NCI-H748 (cell line): ENCODE measurements at regions not wholly inside any gene's neighbourhood (a gene's known extent, or its start where the extent isn't known, plus 50 kb on each side); places are given as distances from the start of the nearest gene placed in this dataset.
A peak's percentile ranks its signal among the peaks of the same experiment; 100 is the strongest.
"Not testable (repeated sequence)": the region's sequence is repeated elsewhere in the genome, so short reads cannot be mapped to it uniquely, and the experiment has no call there.

Source experiments
- DNase-seq: peaks from one replicate; lab custom pipeline; 2025; ENCODE audit not compliant: unreplicated experiment; lab: John Stamatoyannopoulos, UW

DNA sequence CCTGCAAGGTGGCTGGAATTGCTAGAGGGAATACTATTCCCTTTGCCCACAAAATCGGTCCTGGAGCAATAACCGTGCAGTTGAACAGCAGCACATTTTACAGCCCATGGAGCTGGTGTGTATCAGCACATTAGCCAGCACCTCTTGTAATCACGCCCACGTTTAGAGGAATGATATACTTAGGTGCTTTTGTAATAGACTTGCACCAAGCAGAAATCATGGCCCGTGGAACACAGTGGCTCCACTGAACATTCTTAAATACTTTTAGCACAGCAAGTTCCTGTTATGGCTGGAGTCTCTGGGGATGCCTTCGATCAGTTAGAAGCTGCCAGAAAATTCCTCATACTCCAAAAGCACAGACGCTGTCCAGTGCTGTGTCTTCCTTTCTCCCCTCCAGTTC, 218.1 kb upstream of the FAM78B start:
- DNase-seq = no peak

DNA sequence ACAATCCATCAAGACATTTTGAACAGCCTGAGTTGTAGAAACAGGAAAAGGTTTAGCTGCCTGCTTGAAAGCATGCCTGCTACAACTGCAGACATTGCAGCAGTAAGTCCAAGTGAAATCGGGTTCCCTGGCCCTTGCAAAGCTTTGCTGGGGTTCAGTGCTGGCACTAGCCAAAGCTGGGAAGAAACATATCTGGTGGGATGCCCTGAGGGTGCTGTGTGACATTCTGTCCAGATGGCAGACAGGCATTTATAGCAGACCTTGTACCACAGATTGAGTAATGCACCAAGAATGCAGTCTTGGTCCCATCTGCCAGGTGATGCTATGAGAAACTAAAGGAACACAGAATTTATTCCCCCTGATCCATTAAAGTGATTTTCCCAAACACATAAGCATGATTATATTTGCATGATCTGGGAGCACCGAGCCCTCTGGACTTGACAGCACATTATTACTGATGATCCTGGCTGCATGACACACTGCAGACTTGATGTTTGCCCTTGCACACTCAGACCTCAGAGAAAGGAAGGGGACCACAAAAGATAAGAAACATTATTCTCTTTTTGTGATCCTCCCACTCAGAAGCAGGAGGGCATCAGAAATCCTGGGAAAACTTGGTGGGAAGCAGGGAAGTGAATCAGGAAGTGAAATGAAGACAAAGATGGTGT, 223.7 kb upstream of the FAM78B start:
- no peak for DNase-seq

DNA sequence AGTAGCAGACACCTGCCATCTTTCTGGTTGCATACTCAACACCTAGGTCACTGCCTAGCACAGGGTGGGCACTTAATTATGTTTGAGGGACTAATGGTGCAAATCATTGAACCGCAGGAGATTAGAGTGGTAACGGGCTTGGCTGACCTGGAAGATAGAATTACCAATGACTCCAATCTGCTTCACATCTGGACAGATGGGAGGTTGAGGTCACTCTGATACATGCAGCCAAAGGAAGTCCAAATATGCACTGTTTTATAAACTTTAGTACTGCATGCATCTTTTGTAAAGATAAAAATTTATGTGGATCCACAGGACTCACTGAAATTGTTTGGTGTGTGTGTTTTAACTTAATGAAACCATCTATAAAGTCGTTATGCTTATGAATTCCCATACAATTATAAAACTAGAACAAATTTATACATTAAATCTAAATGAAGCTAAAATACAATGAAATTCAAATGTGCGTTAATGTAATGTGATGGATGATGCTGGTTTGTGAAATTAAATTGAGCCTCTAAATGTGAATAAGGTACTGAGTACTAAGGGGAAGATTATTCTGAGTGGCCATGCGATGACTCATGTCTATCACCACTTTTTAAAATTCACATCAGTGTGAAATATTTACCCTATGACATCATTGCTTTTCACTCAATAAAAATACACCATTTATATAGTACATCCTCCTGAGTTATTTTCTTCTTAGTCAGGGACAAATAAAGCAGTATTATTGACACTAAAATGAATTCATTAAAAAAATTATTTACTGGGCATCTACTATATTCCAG, 224.7 kb upstream of the FAM78B start:
- no peak for DNase-seq

DNA sequence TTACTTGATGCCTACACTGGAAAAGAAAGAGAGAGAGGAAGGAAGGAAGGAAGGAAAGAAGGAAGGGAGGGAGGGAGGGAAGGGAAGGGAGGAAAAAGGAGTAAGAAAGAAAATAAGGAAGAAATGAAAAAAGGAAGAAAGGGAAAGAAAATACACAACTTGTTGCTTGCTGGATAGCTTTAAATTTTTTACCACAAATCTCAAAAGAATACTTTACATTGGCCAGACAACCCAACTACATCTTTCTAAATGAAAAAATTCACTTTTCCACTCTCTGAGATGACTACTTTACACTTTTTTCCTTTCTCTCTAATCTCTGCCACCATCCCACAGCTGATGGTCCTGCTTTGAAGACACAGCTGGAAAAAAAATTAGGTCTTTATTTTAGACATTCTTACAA, 228.9 kb upstream of the FAM78B start:
- DNase-seq = no peak

DNA sequence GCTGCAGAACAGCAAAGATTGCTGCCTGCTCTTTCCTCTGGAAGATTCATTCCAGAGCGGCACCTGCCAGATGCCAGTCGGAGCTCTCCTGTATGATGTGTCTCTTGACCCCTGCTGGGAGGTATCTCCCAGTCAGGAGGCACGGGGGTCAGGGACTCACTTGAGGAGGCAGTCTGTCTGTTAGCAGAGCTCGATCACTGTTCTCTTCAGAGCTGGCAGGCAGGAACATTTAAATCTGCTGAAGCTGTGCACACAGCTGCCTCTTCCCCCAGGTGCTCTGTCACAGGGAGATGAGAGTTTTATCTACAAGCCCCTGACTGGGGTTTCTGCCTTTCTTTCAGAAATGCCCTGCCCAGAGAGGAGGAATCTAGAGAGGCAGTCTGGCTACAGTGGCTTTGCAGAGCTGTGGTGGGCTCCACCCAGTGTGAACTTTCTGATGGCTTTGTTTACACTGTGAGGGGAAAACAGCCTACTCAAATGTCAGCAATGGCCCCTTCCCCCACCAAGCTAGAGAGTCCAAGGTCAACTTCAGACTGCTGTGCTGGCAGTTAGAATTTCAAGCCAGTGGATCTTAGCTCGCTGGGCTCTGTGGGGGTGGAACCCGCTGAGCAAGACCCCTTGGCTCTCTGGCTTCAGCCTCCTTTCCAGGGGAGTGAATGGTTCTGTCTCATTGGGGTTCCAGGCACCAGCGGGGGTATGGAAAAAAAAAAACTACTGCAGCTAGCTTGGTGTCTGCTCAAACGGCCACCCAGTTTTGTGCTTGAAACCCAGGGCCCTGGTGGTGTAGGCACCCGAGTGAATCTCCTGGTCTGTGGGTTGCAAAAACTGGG, 242.7 kb upstream of the FAM78B start:
- DNase-seq = peak; percentile 59

DNA sequence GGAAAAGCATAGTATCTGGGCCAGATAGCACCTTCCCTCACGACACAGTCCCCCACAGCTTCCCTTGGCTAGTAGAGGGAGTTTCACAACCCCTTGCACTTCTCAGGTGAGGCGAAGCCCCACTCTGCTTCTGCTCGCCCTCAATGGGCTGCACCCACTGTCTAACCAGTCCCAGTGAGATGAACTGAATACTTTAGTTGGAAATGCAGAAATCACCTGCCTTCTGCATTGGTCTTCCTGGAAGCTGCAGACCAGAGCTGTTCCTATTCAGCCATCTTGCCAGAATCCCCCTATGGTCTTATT, 243.2 kb upstream of the FAM78B start:
- no peak for DNase-seq

DNA sequence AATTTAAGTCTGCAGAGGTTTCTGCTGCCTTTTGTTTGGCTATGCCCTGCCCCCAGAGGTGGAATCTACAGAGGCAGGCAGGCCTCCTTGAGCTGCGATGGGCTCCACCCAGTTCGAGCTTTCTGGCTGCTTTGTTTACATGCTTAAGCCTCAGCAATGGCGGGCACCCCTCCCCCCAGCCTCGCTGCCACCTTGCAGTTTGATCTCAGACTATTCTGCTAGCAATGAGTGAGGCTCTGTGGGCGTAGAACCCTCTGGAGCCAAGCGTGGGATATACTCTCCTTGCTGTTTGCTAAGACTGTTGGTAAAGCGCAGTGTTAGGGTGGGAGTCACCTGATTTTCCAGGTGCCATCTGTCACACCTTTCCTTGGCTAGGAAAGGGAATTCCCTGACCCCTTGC, 250.0 kb upstream of the FAM78B start:
- DNase-seq = not testable (repeated sequence)

DNA sequence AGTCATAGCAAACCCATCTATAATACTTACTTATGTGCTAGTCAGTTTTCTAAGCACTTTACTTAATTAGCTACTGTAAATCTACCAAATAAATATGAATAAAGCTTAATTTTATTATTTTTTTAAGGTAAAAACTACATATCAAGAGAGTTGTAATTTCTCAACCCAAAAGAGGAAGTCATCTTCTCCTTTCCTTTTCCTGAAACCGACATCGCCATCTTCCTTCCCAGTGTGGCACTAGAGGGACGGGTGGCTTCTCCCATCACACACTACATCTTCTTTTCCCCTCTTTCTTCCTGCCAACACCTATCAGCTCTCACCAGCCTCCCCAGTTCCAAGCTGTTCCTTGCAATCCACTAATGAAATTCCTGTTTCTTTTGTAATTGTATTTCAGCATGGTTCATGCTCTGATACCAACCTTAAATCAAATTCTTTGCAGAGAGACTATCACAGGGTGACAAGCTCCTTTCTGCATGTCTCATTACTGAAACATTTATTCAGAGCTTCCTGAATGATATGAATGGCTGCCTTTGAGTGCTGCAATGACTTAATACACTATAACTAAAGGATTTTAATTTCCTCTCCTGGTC, 251.6 kb upstream of the FAM78B start:
- no peak for DNase-seq

DNA sequence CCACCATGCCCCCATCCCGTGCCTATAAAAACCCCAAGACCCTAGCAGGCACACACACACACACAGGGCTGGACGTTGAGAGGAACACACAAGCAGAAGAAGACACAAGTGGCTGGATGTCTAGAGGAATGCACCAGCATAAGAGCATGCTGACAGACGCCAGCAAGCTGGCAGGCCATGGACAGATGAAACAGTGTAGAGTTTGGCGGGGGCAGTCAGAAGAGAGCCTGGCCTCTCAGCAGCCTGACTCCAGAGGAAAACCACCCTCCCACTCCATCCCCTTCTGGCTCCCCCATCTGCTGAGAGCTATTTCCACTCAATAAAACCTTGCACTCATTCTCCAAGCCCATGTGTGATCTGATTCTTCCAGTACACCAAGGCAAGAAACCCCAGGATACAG, 255.8 kb upstream of the FAM78B start:
- not testable (repeated sequence) for DNase-seq

DNA sequence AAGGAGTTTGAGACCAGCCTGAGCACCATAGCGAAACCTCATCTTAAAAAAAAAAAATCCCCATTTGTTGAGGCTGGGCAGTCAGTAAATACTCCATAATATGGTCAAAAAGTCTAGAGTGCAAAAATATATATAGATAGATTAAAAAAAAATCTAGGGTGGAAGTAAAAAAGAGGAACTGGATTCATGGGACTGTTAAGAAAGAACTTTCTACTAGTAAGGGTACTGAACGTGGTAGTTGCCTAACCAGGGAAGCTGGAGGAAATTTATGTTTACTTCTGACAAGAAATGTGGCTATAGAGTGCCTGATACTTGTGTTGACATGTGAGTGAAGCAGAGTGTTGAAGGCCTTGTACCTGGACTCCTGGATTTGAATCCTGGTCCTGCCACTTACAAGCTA, 265.9 kb upstream of the FAM78B start:
- DNase-seq = no peak

DNA sequence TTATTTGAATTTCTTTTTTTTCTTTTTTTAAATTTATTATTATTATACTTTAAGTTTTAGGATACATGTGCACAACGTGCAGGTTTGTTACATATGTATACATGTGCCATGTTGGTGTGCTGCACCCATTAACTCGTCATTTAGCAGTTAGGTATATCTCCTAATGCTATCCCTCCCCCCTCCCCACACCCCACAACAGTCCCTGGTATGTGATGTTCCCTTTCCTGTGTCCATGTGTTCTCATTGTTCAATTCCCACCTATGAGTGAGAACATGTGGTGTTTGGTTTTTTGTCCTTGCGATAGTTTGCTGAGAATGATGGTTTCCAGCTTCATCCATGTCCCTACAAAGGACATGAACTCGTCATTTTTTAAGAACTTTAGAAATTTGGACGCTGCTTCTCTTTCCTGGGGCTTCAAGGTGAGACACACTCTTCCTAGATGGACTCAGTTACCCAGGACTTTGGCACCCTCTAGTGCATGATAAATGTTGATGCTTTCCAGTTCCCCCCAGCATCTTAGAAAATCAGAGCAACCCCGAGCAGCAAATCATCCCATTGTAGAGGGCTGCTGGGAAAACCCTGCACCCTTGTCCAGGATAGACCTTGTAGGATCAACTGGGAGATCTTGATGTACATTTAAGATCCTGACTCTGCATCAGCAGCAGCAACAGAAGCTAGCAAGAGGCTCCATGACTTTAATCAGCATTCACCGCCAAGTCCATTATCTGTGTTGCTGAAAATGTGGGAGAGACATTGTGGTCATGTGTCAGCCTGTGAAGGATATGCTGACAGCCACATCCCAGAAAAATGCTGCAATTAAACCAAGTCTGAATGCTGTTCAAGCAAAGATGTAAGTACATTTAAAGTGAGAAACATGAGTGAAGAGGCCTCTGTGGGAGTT, 266.9 kb upstream of the FAM78B start:
- DNase-seq = peak; percentile 52

DNA sequence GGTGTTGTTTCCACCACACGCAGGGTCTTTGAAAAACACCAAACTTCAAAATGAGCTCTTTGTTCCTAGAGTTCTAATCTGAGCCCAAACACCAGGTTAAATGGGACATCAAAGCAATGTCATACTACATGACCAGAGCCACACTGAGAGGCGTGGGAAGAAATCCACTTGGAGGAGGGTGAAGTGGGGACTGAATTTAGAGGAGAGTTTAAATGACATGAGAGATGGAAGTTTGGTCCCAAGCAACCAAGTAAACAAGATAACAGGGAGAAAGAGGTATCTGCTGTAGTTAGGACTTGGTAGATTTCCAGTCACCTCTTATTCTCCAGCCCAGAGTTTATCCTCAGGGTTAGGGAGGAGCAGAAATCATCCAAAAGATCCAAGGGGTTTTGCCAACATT, 290.9 kb upstream of the FAM78B start:
- no peak for DNase-seq

DNA sequence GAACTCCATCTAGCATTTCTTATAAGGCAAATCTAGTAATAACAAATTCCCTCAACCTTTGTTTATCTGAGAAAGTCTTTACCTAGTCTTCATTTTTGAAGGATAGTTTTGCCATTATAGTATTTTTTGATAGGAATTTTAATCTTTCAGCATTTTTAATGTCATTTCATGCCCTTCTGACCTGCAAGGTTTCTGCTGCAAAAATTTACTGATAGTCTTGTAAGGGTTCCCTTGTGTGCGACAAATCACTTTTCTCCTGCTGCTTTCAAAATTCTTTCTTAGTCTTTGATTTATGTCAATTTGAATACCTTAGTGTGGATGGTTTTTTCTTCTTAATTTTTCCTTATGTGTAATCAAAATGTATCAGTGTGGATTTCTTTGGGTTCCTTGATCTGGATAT, 297.5 kb upstream of the FAM78B start:
- DNase-seq = no peak

DNA sequence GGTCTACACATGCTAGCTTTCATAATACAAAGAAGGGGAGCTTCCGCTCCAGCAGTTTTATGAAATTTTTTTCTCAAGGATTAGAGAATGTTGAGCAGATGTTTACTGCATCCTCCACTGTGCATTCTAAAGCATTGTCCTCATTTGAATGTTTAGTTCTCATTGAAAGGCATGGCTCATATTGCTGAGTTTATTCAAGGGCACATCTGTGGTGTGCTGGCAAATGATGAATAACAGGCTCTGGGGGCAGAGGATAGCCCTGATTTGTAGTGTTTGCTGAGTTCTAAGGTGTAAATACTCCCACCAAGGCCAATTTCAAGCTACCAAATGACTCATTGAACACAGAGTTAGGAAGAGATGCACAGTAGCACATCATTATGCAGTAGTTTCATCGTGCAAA, 303.2 kb upstream of the FAM78B start:
- no peak for DNase-seq

DNA sequence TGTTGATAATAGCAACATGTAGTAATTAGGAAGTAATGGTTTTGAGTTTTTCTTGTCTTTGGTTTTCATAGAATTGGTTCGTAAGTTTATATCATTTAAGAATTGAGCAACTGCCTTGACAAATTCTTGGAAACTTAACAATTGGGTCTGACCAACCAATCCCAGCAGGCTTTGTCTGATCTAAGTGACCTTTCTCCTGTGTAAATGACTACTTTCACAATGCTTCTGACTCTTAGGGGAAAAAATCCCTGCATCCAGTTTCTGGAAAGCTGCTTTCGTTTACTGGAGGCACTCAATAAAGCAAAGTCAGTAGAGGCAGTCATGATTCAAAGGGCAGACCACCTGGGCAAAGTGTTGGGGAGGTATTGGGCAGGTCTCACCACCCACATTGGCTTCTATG, 303.6 kb upstream of the FAM78B start:
- no peak for DNase-seq

DNA sequence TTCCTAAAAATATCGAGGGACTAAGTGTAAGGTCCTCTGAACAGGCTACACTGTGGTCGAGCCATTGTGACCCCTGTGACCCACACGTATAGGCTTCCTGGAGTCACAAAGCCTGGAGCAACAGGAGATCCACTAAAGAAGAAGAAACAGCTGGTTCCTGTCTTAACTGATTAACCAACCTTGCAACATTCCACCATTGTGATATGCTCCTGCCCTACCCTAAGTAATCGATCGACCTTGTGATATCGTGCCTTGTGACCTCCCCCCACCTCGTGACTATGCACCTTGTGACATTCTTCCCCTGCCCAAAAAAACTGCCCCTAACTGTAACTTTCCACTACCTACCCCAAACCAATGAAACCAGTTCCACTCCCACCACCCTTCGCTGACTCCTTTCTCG, 304.6 kb upstream of the FAM78B start:
- no peak for DNase-seq

DNA sequence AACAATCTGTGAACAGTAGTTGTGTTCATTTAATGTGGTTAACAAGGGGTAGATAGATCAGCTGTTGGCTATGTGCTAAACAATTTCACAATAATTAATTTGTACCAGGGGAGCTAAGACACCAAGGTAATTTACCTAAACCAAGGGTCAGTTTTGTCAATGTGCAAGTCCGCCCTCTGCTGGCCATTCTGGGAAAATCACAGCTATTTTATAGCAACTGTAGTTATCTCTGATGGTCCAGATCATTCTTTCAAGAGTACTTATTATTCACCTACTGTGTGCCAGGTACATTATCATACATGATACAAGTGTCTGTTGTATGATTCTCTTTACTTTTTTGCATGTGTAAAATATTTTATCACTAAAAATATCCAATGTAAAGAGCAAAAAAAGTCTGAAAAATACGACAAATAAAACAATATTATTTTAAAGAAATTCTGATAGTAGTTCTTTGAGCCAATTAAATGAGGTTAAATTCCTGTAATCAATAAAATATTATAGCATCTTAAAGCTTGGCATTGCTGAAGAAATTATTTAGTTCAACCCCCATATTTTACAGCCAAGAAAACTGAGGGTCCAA, 312.3 kb upstream of the FAM78B start:
- DNase-seq = peak; percentile 50

DNA sequence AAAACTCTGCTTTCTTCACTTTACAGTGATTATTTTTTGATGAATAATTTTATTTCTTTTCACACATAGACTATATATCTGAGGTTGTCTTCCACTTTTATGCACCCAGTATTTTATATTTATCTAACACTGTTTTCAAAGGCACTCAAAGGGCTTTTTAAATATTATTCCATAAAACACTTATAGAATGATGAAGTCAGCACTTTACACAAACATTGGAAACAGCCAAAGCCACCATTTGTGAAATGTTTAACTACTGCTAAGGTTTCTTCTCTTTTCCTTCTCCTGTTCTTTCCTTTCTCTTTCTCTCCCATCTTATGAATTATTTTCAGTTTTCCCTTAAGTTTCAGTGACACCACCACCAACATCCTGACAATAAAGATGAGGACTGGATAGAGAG, 317.7 kb upstream of the FAM78B start:
- DNase-seq = no peak

DNA sequence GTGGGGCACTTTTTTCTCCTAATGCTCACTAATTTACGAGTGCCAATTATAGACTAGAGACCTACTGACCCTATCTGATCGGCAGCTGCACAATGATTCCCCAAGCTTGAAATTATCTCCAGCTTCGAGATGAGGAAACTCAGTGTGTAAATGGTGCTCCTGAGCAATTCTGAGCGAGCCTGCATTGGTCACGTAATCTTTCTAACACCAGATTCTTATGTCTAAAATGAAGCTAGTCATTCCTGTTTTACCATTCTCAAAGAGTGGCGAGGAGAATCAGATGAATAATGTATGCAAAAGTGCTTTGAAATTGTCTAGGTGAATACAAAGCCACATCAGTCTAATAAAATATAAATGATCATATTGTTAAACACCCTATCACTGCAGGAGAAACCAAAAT, 318.1 kb upstream of the FAM78B start:
- DNase-seq = peak; percentile 29

DNA sequence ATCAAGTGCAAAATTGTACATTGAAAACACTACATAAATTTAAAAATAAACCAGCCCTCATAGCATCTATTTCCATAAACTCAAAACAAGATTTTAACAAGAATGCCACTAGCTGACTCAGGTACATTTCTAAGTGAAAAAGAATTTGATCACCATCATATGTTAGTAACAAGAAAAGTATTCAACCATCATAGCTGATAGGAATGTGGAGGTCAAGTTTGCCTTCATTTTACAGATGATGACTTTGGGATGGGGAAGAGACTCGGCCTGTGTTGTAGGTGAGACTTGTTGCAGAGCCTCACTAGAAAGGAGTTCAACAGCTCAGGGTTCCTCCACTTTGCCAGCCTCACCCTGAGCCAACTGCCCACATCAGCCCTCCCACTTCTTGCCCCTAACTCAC, 318.8 kb upstream of the FAM78B start:
- DNase-seq = no peak
